Loucy (cell line): ENCODE measurements at regions not wholly inside any gene's neighbourhood (a gene's known extent, or its start where the extent isn't known, plus 50 kb on each side); places are given as distances from the start of the nearest gene placed in this dataset.

Experiments used
- CTCF ChIP-seq: fragments of 200-600 bp; sonication (generic); conservative IDR thresholded peaks from 2 replicates; pipeline ENCODE4 v1.5.1; 2014; ENCODE audit warnings: mild to moderate bottlenecking, antibody characterized with exemption, low read length
- EZH2phosphoT487 ChIP-seq: fragments of 200-600 bp; IDR thresholded peaks from 2 replicates; pipeline ENCODE4 v1.6.1; 2018; ENCODE audit warnings: antibody characterized with exemption, mild to moderate bottlenecking, moderate library complexity, borderline replicate concordance

- TF ChIP-seq CTCF (no peak), EZH2phosphoT487 (no peak)
These were observed 117.0 kb upstream of the HS3ST1 start for GRCh38 chr4:11545651-11546050.
